A673 (cell line): ENCODE measurements at regions not wholly inside any gene's neighbourhood (a gene's known extent, or its start where the extent isn't known, plus 50 kb on each side); places are given as distances from the start of the nearest gene placed in this dataset.

Experiments
- BruUV-seq: library from RNA; stranded (reverse); fragments of 400-500 nt; replicated peaks from 2 replicates; lab custom pipeline; 2021; lab: Mats Ljungman, UMichigan
- CTCF ChIA-PET: fragments of 300-600 bp; sonication (Branson Sonifier 250); formaldehyde crosslinking; loops from one replicate; lab custom pipeline; 2022; ENCODE audit warnings: antibody characterized with exemption; lab: Charles Lee
- POLR2A ChIA-PET: fragments of 300-600 bp; sonication (Branson Sonifier 250); formaldehyde crosslinking; loops from one replicate; lab custom pipeline; 2022; ENCODE audit warnings: antibody characterized with exemption; ENCODE audit not compliant: low non-redundant PET; lab: Charles Lee
- DNase-seq: peaks from one replicate; pipeline ENCODE4 v3.0.0-alpha.2; 2015; ENCODE audit warnings: low spot score
- H3K27ac ChIP-seq: fragments of 200-600 bp; sonication (generic); 2 replicates; pipeline ENCODE4 v1.5.1; 2016; ENCODE audit warnings: mixed run types, low read depth, mild to moderate bottlenecking, mixed read lengths, antibody characterized with exemption, low read length; ENCODE audit not compliant: poor library complexity, severe bottlenecking
- H3K27me3 ChIP-seq: fragments of 200-600 bp; sonication (generic); replicated peaks from 2 replicates; pipeline ENCODE4 v1.6.1; 2017; ENCODE audit warnings: mixed run types, low read depth, mild to moderate bottlenecking, mixed read lengths, antibody characterized with exemption, low read length; ENCODE audit not compliant: insufficient read depth, poor library complexity
- H3K36me3 ChIP-seq: fragments of 200-600 bp; sonication (generic); 2 replicates; pipeline ENCODE4 v1.6.1; 2016; ENCODE audit warnings: mixed run types, mild to moderate bottlenecking, mixed read lengths, antibody characterized with exemption, low read length; ENCODE audit not compliant: insufficient read depth, poor library complexity, severe bottlenecking
- H3K4me1 ChIP-seq: fragments of 200-600 bp; sonication (generic); 2 replicates; pipeline ENCODE4 v1.6.1; 2017; ENCODE audit warnings: mixed run types, mild to moderate bottlenecking, mixed read lengths, antibody characterized with exemption, low read length; ENCODE audit not compliant: insufficient read depth, poor library complexity, severe bottlenecking
- H3K4me3 ChIP-seq: fragments of 200-600 bp; sonication (generic); 2 replicates; pipeline ENCODE4 v1.5.1; 2016; ENCODE audit warnings: low read depth, mixed run types, mild to moderate bottlenecking, mixed read lengths, low read length; ENCODE audit not compliant: poor library complexity, severe bottlenecking
- H3K9me3 ChIP-seq: fragments of 200-600 bp; sonication (generic); 2 replicates; pipeline ENCODE4 v1.6.1; 2016; ENCODE audit warnings: mixed run types, low read depth, mild to moderate bottlenecking, mixed read lengths, antibody characterized with exemption, low read length; ENCODE audit not compliant: poor library complexity, severe bottlenecking
- EZH2 ChIP-seq: fragments of 200-600 bp; sonication (generic); IDR thresholded peaks from 2 replicates; pipeline ENCODE4 v1.6.1; 2017; ENCODE audit warnings: borderline replicate concordance, low read depth, mild to moderate bottlenecking, mixed read lengths, antibody characterized with exemption, low read length; ENCODE audit not compliant: poor library complexity, severe bottlenecking
- intact Hi-C: fragments of 100-400 bp; cut with micrococcal nuclease; formaldehyde crosslinking; loops from one replicate; pipeline ENCODE4 v1.10.0; 2022; ENCODE audit not compliant: unreplicated experiment
- TF ChIP-seq, protein P1 (sequence below): fragments of 300-800, 200-600 bp; sonication (generic); conservative IDR thresholded peaks from 2 replicates; pipeline ENCODE4 v1.5.1; 2017; ENCODE audit warnings: low read depth, mild to moderate bottlenecking, antibody characterized with exemption, low read length, moderate library complexity, mixed read lengths

DNA sequence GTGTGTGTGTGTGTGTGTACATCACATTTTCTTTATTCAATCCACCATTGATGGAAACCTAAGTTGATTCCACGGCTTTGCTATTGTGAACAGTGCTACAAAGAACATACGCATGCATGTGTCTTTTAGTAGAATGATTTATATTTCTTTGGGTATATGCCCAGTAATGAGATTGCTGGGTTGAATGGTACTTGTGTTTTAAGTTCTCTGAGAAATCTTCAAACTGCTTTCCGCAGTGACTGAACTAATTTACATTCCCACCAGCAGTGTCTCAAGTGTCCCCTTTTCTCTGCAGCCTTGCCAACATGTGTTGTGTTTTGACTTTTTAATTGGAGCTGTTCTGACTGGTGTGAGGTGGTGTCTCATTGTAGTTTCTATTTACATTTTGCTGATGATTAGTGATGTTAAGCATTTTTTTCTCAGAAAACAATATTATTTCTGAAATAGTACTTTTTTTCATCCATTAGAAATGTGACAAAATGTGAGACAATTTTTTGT, 769.7 kb downstream of the TAF11L14 start:
- Histone ChIP-seq H3K27ac (no peak overlapping the region), H3K9me3 (no peaks in the 10 kb centered on the region), H3K4me3 (no peak overlapping the region), H3K36me3 (no peaks in the 10 kb centered on the region), H3K27me3 (peaks cover 13% of the 10 kb centered on the region), H3K4me1 (no peaks in the 10 kb centered on the region)
- ChIA-PET POLR2A (no interaction called here), CTCF (no interaction called here)
- no TSS peak for BruUV-seq
- TF ChIP-seq, protein P1, sequence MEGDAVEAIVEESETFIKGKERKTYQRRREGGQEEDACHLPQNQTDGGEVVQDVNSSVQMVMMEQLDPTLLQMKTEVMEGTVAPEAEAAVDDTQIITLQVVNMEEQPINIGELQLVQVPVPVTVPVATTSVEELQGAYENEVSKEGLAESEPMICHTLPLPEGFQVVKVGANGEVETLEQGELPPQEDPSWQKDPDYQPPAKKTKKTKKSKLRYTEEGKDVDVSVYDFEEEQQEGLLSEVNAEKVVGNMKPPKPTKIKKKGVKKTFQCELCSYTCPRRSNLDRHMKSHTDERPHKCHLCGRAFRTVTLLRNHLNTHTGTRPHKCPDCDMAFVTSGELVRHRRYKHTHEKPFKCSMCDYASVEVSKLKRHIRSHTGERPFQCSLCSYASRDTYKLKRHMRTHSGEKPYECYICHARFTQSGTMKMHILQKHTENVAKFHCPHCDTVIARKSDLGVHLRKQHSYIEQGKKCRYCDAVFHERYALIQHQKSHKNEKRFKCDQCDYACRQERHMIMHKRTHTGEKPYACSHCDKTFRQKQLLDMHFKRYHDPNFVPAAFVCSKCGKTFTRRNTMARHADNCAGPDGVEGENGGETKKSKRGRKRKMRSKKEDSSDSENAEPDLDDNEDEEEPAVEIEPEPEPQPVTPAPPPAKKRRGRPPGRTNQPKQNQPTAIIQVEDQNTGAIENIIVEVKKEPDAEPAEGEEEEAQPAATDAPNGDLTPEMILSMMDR: no peak
- peak; percentile 44 for DNase-seq
- intact Hi-C loops: no loop called here

DNA sequence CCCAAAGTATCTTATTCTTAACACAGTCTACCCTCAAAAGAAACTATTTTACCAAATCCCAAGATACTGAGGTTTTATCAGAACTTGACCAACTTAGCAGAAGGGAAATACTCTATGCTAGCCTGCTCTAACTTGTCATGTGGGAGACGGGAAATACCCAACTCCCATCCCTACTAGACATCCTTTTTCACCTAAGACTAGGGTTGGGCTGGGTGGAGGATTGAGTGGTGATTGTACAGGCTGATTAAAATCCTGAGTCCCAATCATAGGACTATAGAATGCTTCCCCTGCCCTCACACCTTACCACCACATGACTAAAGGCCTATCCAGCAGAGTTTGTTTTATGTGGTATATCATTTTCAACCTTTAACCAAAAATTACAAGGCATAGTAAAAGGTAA, 786.5 kb downstream of the TAF11L14 start:
- TF ChIP-seq, protein P1: no peak
- TF ChIP-seq EZH2: no peak
- H3K36me3 ChIP-seq: no peaks in the 10 kb centered on the region
- H3K4me3 ChIP-seq: no peak overlapping the region
- intact Hi-C loops: no loop called here
- ChIA-PET POLR2A (no interaction called here), CTCF (no interaction called here)
- DNase-seq: no peak
- H3K4me1 ChIP-seq: no peaks in the 10 kb centered on the region
- no TSS peak for BruUV-seq
- no peaks in the 10 kb centered on the region for H3K9me3 ChIP-seq
- no peaks in the 10 kb centered on the region for H3K27me3 ChIP-seq
- no peak overlapping the region for H3K27ac ChIP-seq

DNA sequence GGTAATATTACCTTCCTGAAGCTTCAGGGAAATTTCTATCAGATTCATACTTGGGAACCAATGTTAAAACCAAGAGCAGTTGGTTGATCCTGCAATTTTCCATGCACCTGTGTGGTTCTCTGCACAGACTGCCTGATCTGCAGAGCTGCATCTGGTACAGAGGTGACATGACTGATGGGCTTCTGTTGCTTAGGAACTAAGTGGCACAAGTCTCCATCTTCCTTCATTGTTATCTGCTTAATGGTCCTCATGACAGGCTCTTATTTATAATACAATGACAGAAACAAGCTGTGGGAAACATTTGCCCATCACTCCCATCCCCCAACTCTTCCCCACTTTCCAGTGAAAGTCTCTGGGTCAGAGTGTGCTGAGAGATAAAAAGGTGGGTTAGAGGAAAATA, 799.1 kb downstream of the TAF11L14 start:
- Histone ChIP-seq H3K4me3 (no peak overlapping the region), H3K27ac (no peak overlapping the region), H3K4me1 (no peaks in the 10 kb centered on the region), H3K27me3 (no peaks in the 10 kb centered on the region), H3K36me3 (no peaks in the 10 kb centered on the region), H3K9me3 (no peaks in the 10 kb centered on the region)
- no TSS peak for BruUV-seq
- ChIA-PET CTCF (no interaction called here), POLR2A (no interaction called here)
- DNase-seq: no peak
- TF ChIP-seq, protein P1: no peak
- TF ChIP-seq EZH2: no peak
- intact Hi-C loops: no loop called here
